ENCODE measurements at regions not wholly inside any gene's neighbourhood (a gene's known extent, or its start where the extent isn't known, plus 50 kb on each side); places are given as distances from the start of the nearest gene placed in this dataset.
"Not testable (repeated sequence)": the region's sequence is repeated elsewhere in the genome, so short reads cannot be mapped to it uniquely, and the experiment has no call there.

- no peak for DNase-seq (ENCODE audit: low read depth)
Measured at GRCh38 chr17:16870253-16871245, 101.4 kb downstream of the TNFRSF13B start.

GRCh38 chr17:16869531-16870252 lies 102.2 kb downstream of the TNFRSF13B start:
- not testable (repeated sequence) for DNase-seq (ENCODE audit: low read depth)

GRCh38 chr17:16868616-16869015 lies 103.3 kb downstream of the TNFRSF13B start:
- DNase-seq (ENCODE audit: low read depth): not testable (repeated sequence)

GRCh38 chr17:16867545-16867944 lies 104.4 kb downstream of the TNFRSF13B start:
- not testable (repeated sequence) for DNase-seq (ENCODE audit: low read depth)

GRCh38 chr17:16866841-16867240 lies 105.1 kb downstream of the TNFRSF13B start:
- not testable (repeated sequence) for DNase-seq (ENCODE audit: low read depth)

DNA sequence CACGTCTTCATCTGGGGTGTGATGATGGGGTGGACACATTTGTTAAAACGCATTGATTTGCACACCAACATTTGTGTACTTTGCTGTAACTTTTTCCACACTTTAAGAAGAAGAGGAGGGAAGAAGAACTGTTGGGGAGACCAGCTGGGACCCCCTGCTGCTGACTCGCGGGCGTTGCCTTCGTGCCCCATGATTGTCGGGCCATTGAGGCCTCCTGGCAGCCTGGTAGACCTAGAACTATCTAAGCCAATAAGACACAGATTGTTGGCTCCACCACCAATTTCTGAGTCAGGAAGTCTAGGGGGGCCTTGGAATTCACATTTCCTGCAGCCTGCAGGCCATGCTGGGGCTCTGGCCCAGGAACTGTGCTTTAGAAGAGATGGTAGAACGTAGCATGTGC lies 105.5 kb downstream of the TNFRSF13B start:
- DNase-seq (ENCODE audit: low read depth): no peak

- peak; percentile 62 for DNase-seq (ENCODE audit: low read depth)
Measured at GRCh38 chr17:16865704-16866103, 106.2 kb downstream of the TNFRSF13B start.

DNA sequence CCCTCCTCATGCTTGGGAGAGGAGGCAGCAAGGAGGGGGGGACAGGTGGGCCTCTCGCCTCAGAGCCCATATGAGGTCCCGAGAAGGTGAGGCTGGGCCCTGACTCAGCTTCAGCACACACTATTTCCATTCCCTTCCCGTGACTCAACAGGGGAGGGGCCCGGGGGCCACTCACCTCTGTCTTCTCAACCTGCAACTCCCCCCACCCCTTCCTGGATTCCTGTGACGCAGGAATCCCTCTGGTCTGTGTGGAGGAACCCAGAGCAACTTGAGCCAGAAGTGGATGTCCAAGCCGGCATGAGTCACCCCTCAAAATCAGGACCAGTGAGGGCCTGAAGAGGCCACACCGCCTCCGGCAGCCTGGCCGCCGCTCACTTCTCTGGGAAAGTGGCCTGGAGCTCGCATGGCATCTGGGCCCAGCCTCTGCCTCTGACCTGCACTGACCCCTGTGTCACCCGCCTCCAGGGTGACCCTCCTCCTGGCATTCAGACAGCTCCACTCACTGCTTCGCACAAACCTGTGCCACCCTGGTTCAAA lies 106.8 kb downstream of the TNFRSF13B start:
- DNase-seq (ENCODE audit: low read depth): not testable (repeated sequence)

- peak; percentile 59 for DNase-seq (ENCODE audit: low read depth)
Measured at GRCh38 chr17:16864462-16865076, 107.3 kb downstream of the TNFRSF13B start.

- DNase-seq (ENCODE audit: low read depth): not testable (repeated sequence)
Measured at GRCh38 chr17:16861152-16861551, 110.8 kb downstream of the TNFRSF13B start.

DNA sequence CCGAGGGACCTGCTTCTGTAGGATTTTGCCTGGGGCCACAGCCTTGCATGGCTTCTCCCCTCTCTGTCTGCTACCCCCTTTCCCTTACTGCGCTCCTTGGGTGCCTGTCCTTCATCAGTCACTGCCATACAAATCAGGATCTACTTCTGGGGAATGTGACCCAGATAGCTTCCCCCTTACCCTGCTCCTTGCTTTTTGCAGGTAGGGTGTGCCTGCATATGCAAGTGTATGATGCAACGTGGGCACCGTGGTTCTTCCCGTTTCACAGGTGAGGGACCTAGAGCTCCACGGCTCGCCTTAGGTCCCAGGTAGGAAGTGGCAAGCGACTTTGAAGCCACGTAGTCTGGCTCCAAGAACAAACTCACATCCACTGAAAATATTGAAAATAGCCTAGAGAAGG lies 111.5 kb downstream of the TNFRSF13B start:
- not testable (repeated sequence) for DNase-seq (ENCODE audit: low read depth)

DNA sequence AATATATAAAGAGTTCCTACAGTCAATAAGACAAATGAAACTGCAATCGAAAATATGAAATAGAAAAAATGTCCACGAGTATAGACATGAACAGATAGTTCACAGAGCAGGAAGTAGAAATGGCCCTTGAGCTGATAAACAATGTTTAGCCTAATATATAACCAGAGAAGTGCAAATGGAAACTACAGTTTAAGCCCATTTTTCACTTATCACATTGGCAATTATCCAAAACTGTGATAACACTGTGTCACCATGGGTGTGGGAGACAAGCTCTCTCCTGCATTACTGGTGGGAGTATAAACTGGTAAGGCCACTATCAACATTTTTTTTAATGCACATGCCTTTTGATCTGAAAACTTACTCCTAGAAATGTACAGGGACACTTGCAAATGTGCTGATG lies 112.4 kb downstream of the TNFRSF13B start:
- not testable (repeated sequence) for DNase-seq (ENCODE audit: low read depth)

- not testable (repeated sequence) for DNase-seq (ENCODE audit: low read depth)
Measured at GRCh38 chr17:16857746-16858145, 114.2 kb downstream of the TNFRSF13B start.

DNA sequence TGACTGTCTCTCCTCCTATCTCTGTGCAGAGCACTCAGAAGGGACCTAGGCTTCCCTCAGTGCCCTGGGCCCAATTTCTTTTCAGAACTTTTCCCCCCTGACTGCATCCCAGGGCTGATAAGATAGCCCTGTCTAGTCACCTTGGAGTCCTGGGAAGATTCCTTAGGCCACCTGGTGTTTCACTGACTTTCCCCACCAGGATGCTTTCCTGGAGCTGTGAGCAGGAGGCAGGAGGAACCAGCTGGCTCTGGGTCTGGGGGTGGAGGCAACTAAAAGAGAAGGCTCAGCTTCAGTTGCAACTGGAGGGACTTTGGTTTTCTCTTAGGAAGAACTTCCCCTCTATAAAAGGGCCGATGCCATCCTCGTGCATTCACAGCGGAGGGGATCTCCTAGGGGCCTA lies 115.1 kb downstream of the TNFRSF13B start:
- DNase-seq (ENCODE audit: low read depth): not testable (repeated sequence)

DNA sequence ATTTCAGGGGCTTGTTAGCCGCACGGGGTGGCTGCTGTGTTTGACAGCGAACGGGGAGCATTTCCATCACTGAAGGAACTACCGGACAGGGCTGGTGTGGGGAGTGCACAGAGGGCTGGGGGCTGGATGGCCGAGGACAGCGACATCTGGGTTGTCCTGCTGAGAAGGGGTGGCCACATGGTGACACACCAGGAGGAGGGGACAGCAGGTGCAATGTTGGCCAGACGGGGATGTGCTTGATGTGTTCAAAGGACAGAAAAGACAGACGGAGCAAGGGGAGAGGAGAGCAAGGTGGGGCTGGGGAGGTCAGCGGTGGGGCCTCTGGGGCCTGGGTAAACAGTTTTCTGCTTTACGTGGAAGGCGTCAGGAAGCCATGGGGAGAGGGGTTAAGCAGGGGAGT lies 115.7 kb downstream of the TNFRSF13B start:
- DNase-seq (ENCODE audit: low read depth): not testable (repeated sequence)

GRCh38 chr17:16854636-16855035 lies 117.3 kb downstream of the TNFRSF13B start:
- DNase-seq (ENCODE audit: low read depth): not testable (repeated sequence)

DNA sequence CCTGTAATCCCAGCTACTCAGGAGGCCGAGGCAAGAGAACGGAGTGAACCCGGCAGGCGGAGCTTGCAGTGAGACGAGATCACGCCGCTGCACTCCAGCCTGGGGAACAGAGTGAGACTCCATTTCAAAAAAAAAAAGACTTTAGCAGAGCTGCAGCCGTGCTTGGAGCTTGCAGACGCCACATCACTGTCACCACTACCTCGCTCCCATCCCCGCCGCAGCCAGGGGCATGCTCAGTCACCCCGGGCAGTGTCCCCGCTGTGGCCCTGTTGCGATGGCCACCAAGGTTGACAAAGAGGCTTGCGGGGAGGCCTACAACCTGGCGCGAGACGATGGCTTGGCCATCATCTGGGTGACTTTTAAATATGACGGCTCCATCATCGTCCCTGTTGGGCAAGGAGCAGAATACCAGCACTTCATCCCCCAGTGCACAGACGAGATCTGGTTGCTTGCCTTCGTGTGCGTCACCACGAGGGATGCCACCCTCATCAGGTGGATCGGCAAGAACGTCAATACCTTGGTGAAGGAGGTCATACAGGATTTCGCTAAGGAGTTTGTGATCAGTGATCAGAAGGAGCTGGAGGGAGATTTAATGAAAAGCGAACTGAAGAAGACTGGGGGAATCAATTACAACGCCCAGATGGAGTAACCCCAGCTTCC lies 118.1 kb downstream of the TNFRSF13B start:
- no peak for DNase-seq (ENCODE audit: low read depth)

GRCh38 chr17:16849861-16850260 lies 122.1 kb downstream of the TNFRSF13B start:
- DNase-seq (ENCODE audit: low read depth): not testable (repeated sequence)

- not testable (repeated sequence) for DNase-seq (ENCODE audit: low read depth)
Measured at GRCh38 chr17:16848997-16849396, 122.9 kb downstream of the TNFRSF13B start.

GRCh38 chr17:16845098-16845497 lies 126.8 kb downstream of the TNFRSF13B start:
- not testable (repeated sequence) for DNase-seq (ENCODE audit: low read depth)

DNA sequence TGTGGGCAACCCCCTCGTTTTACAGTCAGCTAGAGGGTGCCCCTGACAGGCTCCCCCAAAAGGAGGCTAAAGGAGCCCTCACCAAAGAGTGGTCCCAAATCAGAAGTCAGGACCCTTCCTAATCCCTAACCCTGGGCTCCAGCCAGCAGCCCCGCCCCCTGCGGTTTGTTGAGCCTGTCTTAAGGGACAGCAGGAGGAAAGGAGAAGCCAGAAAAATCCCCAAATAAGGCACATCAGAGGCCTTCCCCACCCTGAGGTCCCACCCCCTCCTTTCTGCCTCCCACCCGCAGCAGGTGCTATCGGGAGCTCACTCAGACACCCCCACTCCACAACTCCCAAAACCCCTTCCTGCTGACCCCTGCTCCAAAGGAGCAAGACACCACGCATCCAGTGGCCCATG lies 127.2 kb downstream of the TNFRSF13B start:
- not testable (repeated sequence) for DNase-seq (ENCODE audit: low read depth)
